Endodermal cell (in vitro differentiated cells): ENCODE measurements at regions not wholly inside any gene's neighbourhood (a gene's known extent, or its start where the extent isn't known, plus 50 kb on each side); places are given as distances from the start of the nearest gene placed in this dataset.

Experiments
- DNase-seq: peaks from one replicate; pipeline ENCODE4 v3.0.0-alpha.2; 2017
- H3K27ac ChIP-seq: 2 replicates; pipeline ENCODE4 v1.5.1; 2013; ENCODE audit warnings: mild to moderate bottlenecking, low read depth, low read length, moderate library complexity
- H3K27me3 ChIP-seq: 2 replicates; pipeline ENCODE4 v1.6.1; 2013; ENCODE audit warnings: mild to moderate bottlenecking, low read length, moderate library complexity; ENCODE audit not compliant: insufficient read depth, control insufficient read depth, poor library complexity, severe bottlenecking
- H3K36me3 ChIP-seq: 2 replicates; pipeline ENCODE4 v1.7.0; 2013; ENCODE audit warnings: mild to moderate bottlenecking, low read length, moderate library complexity; ENCODE audit not compliant: control insufficient read depth, insufficient read depth
- H3K4me1 ChIP-seq: one replicate; pipeline ENCODE4 v1.7.0; 2013; ENCODE audit warnings: low read length; ENCODE audit not compliant: control insufficient read depth, insufficient read depth
- H3K4me3 ChIP-seq: 2 replicates; pipeline ENCODE4 v1.5.1; 2013; ENCODE audit warnings: mild to moderate bottlenecking, low read length, moderate library complexity
- H3K9ac ChIP-seq: 2 replicates; pipeline ENCODE4 v1.6.1; 2013; ENCODE audit warnings: mild to moderate bottlenecking, low read length, moderate library complexity; ENCODE audit not compliant: poor library complexity, severe bottlenecking; ENCODE audit errors: extremely low read depth
- H3K9me3 ChIP-seq: 2 replicates; pipeline ENCODE4 v1.6.1; 2013; ENCODE audit warnings: mild to moderate bottlenecking, low read length, moderate library complexity; ENCODE audit not compliant: control insufficient read depth
- H3K27ac Mint-ChIP-seq: 2 replicates; pipeline ENCODE4 v1.8.0; 2020; ENCODE audit warnings: mixed read lengths
- H3K27me3 Mint-ChIP-seq: 2 replicates; pipeline ENCODE4 v1.8.0; 2021; ENCODE audit warnings: mild to moderate bottlenecking, mixed read lengths; ENCODE audit not compliant: insufficient read depth
- H3K36me3 Mint-ChIP-seq: 2 replicates; pipeline ENCODE4 v1.8.0; 2020; ENCODE audit warnings: low read depth, mixed read lengths
- H3K4me1 Mint-ChIP-seq: 2 replicates; pipeline ENCODE4 v1.8.0; 2020; ENCODE audit warnings: mixed read lengths
- H3K4me3 Mint-ChIP-seq: 2 replicates; pipeline ENCODE4 v1.8.0; 2020; ENCODE audit warnings: mild to moderate bottlenecking, moderate library complexity, mixed read lengths
- H3K9me3 Mint-ChIP-seq: 2 replicates; pipeline ENCODE4 v1.8.0; 2020; ENCODE audit warnings: mild to moderate bottlenecking, mixed read lengths
- WGBS, 2 experiments: methylation state at CpG; one replicate each; pipeline versions ENCODE4 v1.1.5 to v1.1.7; 2013; ENCODE audit warnings: missing lambda C conversion rate in 2 of 2, mixed read lengths in 1 of 2; ENCODE audit not compliant: insufficient coverage in 1 of 2, insufficient read length in 1 of 2; 5-methylcytosine and 5-hydroxymethylcytosine counted together
- TF ChIP-seq, protein P1 (sequence below): fragments of 200-600 bp; sonication (generic); conservative IDR thresholded peaks from 2 replicates; pipeline ENCODE4 v1.5.0; 2021; ENCODE audit warnings: antibody characterized with exemption, mild to moderate bottlenecking

- H3K4me3 Mint-ChIP-seq = no peak overlapping the region
- Histone ChIP-seq H3K36me3 (no peaks in the 10 kb centered on the region), H3K4me1 (no peaks in the 10 kb centered on the region), H3K9me3 (no peaks in the 10 kb centered on the region), H3K27me3 (no peaks in the 10 kb centered on the region), H3K9ac (no peak overlapping the region), H3K27ac (no peak overlapping the region), H3K4me3 (no peak overlapping the region)
- H3K9me3 Mint-ChIP-seq = peaks cover 2% of the 10 kb centered on the region
- 66 to 83% methylated on average over 3 to 5 of the region's 5 CpGs for WGBS, 2 experiments
- H3K4me1 Mint-ChIP-seq = no peaks in the 10 kb centered on the region
- H3K27ac Mint-ChIP-seq = no peak overlapping the region
- TF ChIP-seq, protein P1, sequence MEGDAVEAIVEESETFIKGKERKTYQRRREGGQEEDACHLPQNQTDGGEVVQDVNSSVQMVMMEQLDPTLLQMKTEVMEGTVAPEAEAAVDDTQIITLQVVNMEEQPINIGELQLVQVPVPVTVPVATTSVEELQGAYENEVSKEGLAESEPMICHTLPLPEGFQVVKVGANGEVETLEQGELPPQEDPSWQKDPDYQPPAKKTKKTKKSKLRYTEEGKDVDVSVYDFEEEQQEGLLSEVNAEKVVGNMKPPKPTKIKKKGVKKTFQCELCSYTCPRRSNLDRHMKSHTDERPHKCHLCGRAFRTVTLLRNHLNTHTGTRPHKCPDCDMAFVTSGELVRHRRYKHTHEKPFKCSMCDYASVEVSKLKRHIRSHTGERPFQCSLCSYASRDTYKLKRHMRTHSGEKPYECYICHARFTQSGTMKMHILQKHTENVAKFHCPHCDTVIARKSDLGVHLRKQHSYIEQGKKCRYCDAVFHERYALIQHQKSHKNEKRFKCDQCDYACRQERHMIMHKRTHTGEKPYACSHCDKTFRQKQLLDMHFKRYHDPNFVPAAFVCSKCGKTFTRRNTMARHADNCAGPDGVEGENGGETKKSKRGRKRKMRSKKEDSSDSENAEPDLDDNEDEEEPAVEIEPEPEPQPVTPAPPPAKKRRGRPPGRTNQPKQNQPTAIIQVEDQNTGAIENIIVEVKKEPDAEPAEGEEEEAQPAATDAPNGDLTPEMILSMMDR = peak; percentile 18
- peak; percentile 42 for DNase-seq
- H3K36me3 Mint-ChIP-seq = no peaks in the 10 kb centered on the region
- H3K27me3 Mint-ChIP-seq = no peaks in the 10 kb centered on the region
Observed at GRCh38 chr12:125340791-125341190, 275.6 kb downstream of the AACS start.

GRCh38 chr12:125341422-125341821 is 276.2 kb downstream of the AACS start:
- Mint-ChIP-seq H3K9me3 (peaks cover 2% of the 10 kb centered on the region), H3K4me3 (no peak overlapping the region), H3K4me1 (no peaks in the 10 kb centered on the region), H3K27ac (no peak overlapping the region), H3K27me3 (no peaks in the 10 kb centered on the region), H3K36me3 (no peaks in the 10 kb centered on the region)
- Histone ChIP-seq H3K27ac (no peak overlapping the region), H3K9ac (no peak overlapping the region), H3K27me3 (no peaks in the 10 kb centered on the region), H3K36me3 (no peaks in the 10 kb centered on the region), H3K9me3 (no peaks in the 10 kb centered on the region), H3K4me1 (no peaks in the 10 kb centered on the region), H3K4me3 (no peak overlapping the region)
- TF ChIP-seq, protein P1 = no peak
- 86% methylated on average over 1 of the region's 1 CpG; no CpG with 5 or more reads in 1 of the 2 experiments for WGBS, 2 experiments
- no peak for DNase-seq

GRCh38 chr12:125343649-125344048 is 278.4 kb downstream of the AACS start:
- Histone ChIP-seq H3K4me3 (no peak overlapping the region), H3K9ac (no peak overlapping the region), H3K27ac (no peak overlapping the region), H3K4me1 (no peaks in the 10 kb centered on the region), H3K36me3 (no peaks in the 10 kb centered on the region), H3K9me3 (no peaks in the 10 kb centered on the region), H3K27me3 (no peaks in the 10 kb centered on the region)
- no peaks in the 10 kb centered on the region for H3K36me3 Mint-ChIP-seq
- 92 to 100% methylated on average over 2 to 3 of the region's 3 CpGs for WGBS, 2 experiments
- no peak overlapping the region for H3K27ac Mint-ChIP-seq
- DNase-seq = no peak
- H3K27me3 Mint-ChIP-seq = no peaks in the 10 kb centered on the region
- H3K4me1 Mint-ChIP-seq = peaks cover 5% of the 10 kb centered on the region
- H3K4me3 Mint-ChIP-seq = no peak overlapping the region
- TF ChIP-seq, protein P1 = no peak
- no peaks in the 10 kb centered on the region for H3K9me3 Mint-ChIP-seq
